ENCODE measurements at regions not wholly inside any gene's neighbourhood (a gene's known extent, or its start where the extent isn't known, plus 50 kb on each side); places are given as distances from the start of the nearest gene placed in this dataset.

GRCh38 chr5:68521776-68522175 lies 306.2 kb downstream of the PIK3R1 start:
- TF ChIP-seq POLR2A (IDR thresholded peaks at IDR 0.05; ENCODE audit: low read length) = no peak
- TF ChIP-seq GATA1 (IDR thresholded peaks at IDR 0.05; ENCODE audit: low read depth, low read length) = no peak
